Loucy (cell line): ENCODE measurements at regions not wholly inside any gene's neighbourhood (a gene's known extent, or its start where the extent isn't known, plus 50 kb on each side); places are given as distances from the start of the nearest gene placed in this dataset.

Experiments
- H2AFZ ChIP-seq: fragments of 200-600 bp; sonication (generic); 2 replicates; pipeline ENCODE4 v1.6.0; 2016; ENCODE audit warnings: antibody characterized with exemption, mild to moderate bottlenecking, low read length, moderate library complexity
- H3F3A ChIP-seq: fragments of 200-600 bp; 2 replicates; pipeline ENCODE4 v1.6.0; 2016; ENCODE audit warnings: antibody characterized with exemption, low read depth, mild to moderate bottlenecking
- H3K27me3 ChIP-seq: fragments of 200-600 bp; sonication (generic); 2 replicates; pipeline ENCODE4 v1.6.1; 2014; ENCODE audit warnings: low read length, mild to moderate bottlenecking; ENCODE audit not compliant: insufficient read depth, poor library complexity, severe bottlenecking
- H3K36me3 ChIP-seq: fragments of 200-600 bp; sonication (generic); 2 replicates; pipeline ENCODE4 v1.6.1; 2016; ENCODE audit warnings: low read length; ENCODE audit not compliant: insufficient read depth
- H3K4me1 ChIP-seq: fragments of 200-600 bp; sonication (generic); 2 replicates; pipeline ENCODE4 v1.5.1; 2014; ENCODE audit warnings: low read length, mild to moderate bottlenecking; ENCODE audit not compliant: insufficient read depth, poor library complexity, severe bottlenecking
- H3K4me2 ChIP-seq: fragments of 200-600 bp; sonication (generic); 2 replicates; pipeline ENCODE4 v1.6.0; 2014; ENCODE audit warnings: antibody characterized with exemption, low read length, low read depth, mild to moderate bottlenecking; ENCODE audit not compliant: poor library complexity, severe bottlenecking
- H3K4me3 ChIP-seq: fragments of 200-600 bp; sonication (generic); 2 replicates; pipeline ENCODE4 v1.5.1; 2014; ENCODE audit warnings: low read length, mild to moderate bottlenecking, mixed read lengths; ENCODE audit not compliant: poor library complexity, severe bottlenecking
- H3K79me2 ChIP-seq: fragments of 200-600 bp; sonication (generic); 2 replicates; pipeline ENCODE4 v1.6.1; 2014; ENCODE audit warnings: low read length; ENCODE audit not compliant: insufficient read depth
- H3K9ac ChIP-seq: fragments of 200-600 bp; sonication (generic); 2 replicates; pipeline ENCODE4 v1.6.0; 2014; ENCODE audit warnings: mild to moderate bottlenecking, low read depth, low read length, moderate library complexity; ENCODE audit not compliant: poor library complexity, severe bottlenecking
- H3K9me2 ChIP-seq: fragments of 200-600 bp; sonication (generic); replicated peaks from 2 replicates; pipeline ENCODE4 v1.6.1; 2016; ENCODE audit warnings: low read depth, low read length, mixed read lengths
- H3K9me3 ChIP-seq: fragments of 200-600 bp; sonication (generic); 2 replicates; pipeline ENCODE4 v1.6.1; 2014; ENCODE audit warnings: mild to moderate bottlenecking, antibody characterized with exemption, low read length, low read depth; ENCODE audit not compliant: insufficient read depth
- H4K20me1 ChIP-seq: fragments of 200-600 bp; sonication (generic); 2 replicates; pipeline ENCODE4 v1.6.0; 2014; ENCODE audit warnings: antibody characterized with exemption, low read length, mild to moderate bottlenecking; ENCODE audit not compliant: insufficient read depth, poor library complexity, severe bottlenecking
- EZH2phosphoT487 ChIP-seq: fragments of 200-600 bp; IDR thresholded peaks from 2 replicates; pipeline ENCODE4 v1.6.1; 2018; ENCODE audit warnings: antibody characterized with exemption, mild to moderate bottlenecking, moderate library complexity, borderline replicate concordance
- TF ChIP-seq, protein P1 (sequence below): fragments of 200-600 bp; sonication (generic); conservative IDR thresholded peaks from 2 replicates; pipeline ENCODE4 v1.5.1; 2014; ENCODE audit warnings: mild to moderate bottlenecking, antibody characterized with exemption, low read length

DNA sequence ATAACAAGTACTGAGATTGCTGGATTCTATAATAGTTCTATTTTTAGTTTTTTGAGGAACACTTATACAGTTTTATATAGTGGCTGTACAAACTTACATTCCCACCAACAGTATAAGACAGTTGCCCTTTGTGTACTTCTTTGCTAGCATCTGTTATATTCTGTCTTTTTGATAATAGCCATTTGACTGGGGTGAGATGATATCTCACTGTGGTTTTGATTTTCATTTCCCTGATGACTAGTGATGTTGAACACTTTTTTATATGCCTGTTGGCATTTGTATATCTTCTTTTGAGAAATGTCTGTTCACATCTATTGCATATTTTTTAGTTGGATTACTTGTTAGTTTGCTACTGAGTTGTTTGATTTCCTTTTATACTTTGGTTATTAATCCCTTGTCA is 204.1 kb upstream of the SMC2 start:
- Histone ChIP-seq H4K20me1 (no peaks in the 10 kb centered on the region), H3K4me3 (no peak overlapping the region), H3K27me3 (no peaks in the 10 kb centered on the region), H3K4me2 (no peak overlapping the region), H3K9ac (no peak overlapping the region), H2AFZ (no peak overlapping the region), H3K4me1 (no peaks in the 10 kb centered on the region), H3K9me2 (no peaks in the 10 kb centered on the region), H3K9me3 (no peaks in the 10 kb centered on the region), H3K36me3 (no peaks in the 10 kb centered on the region), H3K79me2 (no peaks in the 10 kb centered on the region), H3F3A (no peaks in the 10 kb centered on the region)
- TF ChIP-seq, protein P1, sequence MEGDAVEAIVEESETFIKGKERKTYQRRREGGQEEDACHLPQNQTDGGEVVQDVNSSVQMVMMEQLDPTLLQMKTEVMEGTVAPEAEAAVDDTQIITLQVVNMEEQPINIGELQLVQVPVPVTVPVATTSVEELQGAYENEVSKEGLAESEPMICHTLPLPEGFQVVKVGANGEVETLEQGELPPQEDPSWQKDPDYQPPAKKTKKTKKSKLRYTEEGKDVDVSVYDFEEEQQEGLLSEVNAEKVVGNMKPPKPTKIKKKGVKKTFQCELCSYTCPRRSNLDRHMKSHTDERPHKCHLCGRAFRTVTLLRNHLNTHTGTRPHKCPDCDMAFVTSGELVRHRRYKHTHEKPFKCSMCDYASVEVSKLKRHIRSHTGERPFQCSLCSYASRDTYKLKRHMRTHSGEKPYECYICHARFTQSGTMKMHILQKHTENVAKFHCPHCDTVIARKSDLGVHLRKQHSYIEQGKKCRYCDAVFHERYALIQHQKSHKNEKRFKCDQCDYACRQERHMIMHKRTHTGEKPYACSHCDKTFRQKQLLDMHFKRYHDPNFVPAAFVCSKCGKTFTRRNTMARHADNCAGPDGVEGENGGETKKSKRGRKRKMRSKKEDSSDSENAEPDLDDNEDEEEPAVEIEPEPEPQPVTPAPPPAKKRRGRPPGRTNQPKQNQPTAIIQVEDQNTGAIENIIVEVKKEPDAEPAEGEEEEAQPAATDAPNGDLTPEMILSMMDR = no peak
- no peak for TF ChIP-seq EZH2phosphoT487

DNA sequence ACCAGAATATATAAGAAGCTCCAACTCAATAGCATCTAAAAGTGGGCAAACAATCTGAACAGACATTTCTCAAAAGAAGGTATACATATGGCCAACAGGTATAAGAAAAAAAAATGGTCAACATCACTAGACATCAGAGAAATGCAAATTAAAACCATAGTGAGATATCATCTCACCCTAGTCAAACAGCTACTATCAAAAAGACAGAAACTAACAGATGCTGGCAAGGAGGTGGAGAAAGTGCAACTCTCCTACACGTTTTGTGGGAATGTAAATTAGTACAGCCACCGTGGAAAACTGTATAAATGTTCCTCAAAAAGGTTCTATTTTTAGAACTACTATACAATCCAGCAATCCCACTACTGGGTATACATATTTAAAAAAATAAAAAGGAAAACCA is 199.9 kb upstream of the SMC2 start:
- no peaks in the 10 kb centered on the region for H3K4me1 ChIP-seq
- no peaks in the 10 kb centered on the region for H3K9me2 ChIP-seq
- no peak overlapping the region for H2AFZ ChIP-seq
- H3F3A ChIP-seq = no peaks in the 10 kb centered on the region
- no peaks in the 10 kb centered on the region for H3K79me2 ChIP-seq
- no peaks in the 10 kb centered on the region for H4K20me1 ChIP-seq
- no peak overlapping the region for H3K9ac ChIP-seq
- H3K36me3 ChIP-seq = no peaks in the 10 kb centered on the region
- no peaks in the 10 kb centered on the region for H3K9me3 ChIP-seq
- no peak overlapping the region for H3K4me2 ChIP-seq
- H3K4me3 ChIP-seq = no peak overlapping the region
- H3K27me3 ChIP-seq = no peaks in the 10 kb centered on the region
- TF ChIP-seq, protein P1 = no peak
- no peak for TF ChIP-seq EZH2phosphoT487

DNA sequence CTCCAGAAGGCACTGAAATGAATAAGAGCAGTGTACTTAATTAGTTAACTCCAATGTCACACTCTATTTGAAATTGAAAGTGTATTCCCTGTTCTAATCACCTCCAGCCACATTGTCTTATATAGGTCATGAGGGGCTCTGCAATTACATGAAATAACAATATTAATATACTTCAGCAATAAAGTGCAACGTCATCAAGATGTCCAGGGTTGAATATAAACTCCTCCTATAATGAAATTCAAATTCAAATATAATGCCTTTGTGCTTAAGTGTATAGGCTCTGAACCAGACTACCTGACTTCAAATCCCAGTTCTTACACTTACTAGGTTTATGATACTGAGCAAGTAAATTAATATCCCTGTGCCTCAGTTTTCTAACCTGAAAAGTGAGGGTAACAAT is 195.6 kb upstream of the SMC2 start:
- Histone ChIP-seq H3K4me3 (no peak overlapping the region), H3K4me1 (no peaks in the 10 kb centered on the region), H3F3A (no peaks in the 10 kb centered on the region), H4K20me1 (no peaks in the 10 kb centered on the region), H3K9ac (no peak overlapping the region), H3K4me2 (no peak overlapping the region), H3K36me3 (no peaks in the 10 kb centered on the region), H3K27me3 (no peaks in the 10 kb centered on the region), H3K79me2 (no peaks in the 10 kb centered on the region), H3K9me2 (no peaks in the 10 kb centered on the region), H3K9me3 (no peaks in the 10 kb centered on the region), H2AFZ (no peak overlapping the region)
- TF ChIP-seq, protein P1 = no peak
- TF ChIP-seq EZH2phosphoT487 = no peak
